T-helper 1 cell treated with Interleukin-12 subunit alpha and Interleukin-12 subunit beta and Interleukin-4 antibody, amounts not matched to agents 30 μg/mL and 1 μg/mL, for 36 hours (primary cell): ENCODE measurements at regions not wholly inside any gene's neighbourhood (a gene's known extent, or its start where the extent isn't known, plus 50 kb on each side); places are given as distances from the start of the nearest gene placed in this dataset.
"Not testable (repeated sequence)": the region's sequence is repeated elsewhere in the genome, so short reads cannot be mapped to it uniquely, and the experiment has no call there.

ENCODE experiments used
- H3K27ac Mint-ChIP-seq: one replicate; pipeline ENCODE4 v1.8.0; 2021; ENCODE audit warnings: mild to moderate bottlenecking, mixed read lengths
- H3K27me3 Mint-ChIP-seq: one replicate; pipeline ENCODE4 v1.8.0; 2021; ENCODE audit warnings: low read depth, mixed read lengths
- H3K36me3 Mint-ChIP-seq: one replicate; pipeline ENCODE4 v1.8.0; 2021; ENCODE audit warnings: low read depth, mixed read lengths
- H3K4me1 Mint-ChIP-seq: one replicate; pipeline ENCODE4 v1.8.0; 2021; ENCODE audit warnings: low read depth, mixed read lengths
- H3K4me3 Mint-ChIP-seq: one replicate; pipeline ENCODE4 v1.8.0; 2021; ENCODE audit warnings: mild to moderate bottlenecking, moderate library complexity, mixed read lengths
- H3K9me3 Mint-ChIP-seq: one replicate; pipeline ENCODE4 v1.8.0; 2021; ENCODE audit warnings: mixed read lengths

DNA sequence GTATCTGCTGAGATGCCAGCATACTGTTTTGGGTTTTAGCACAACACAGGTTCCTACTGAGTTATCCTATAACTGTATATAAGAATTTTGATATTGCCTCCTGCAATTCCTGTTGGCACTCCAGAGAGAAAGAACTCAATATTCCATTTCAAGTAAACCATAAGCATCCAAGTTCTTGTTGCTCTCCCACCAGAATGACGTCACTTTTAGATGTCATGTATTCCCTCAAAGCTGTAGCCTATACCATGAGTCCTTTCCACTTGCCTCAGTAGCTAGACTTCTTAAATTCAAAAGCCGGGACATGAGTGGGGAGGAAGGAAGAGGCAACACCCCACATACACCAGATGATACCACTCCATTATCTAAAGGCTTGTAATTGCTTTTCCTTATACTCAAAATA is 171.5 kb downstream of the ALDH8A1 start:
- Mint-ChIP-seq H3K9me3 (peaks cover 5% of the 10 kb centered on the region), H3K27ac (no peak overlapping the region), H3K4me1 (no peaks in the 10 kb centered on the region), H3K36me3 (no peaks in the 10 kb centered on the region), H3K4me3 (no peak overlapping the region), H3K27me3 (peaks cover 4% of the 10 kb centered on the region)

DNA sequence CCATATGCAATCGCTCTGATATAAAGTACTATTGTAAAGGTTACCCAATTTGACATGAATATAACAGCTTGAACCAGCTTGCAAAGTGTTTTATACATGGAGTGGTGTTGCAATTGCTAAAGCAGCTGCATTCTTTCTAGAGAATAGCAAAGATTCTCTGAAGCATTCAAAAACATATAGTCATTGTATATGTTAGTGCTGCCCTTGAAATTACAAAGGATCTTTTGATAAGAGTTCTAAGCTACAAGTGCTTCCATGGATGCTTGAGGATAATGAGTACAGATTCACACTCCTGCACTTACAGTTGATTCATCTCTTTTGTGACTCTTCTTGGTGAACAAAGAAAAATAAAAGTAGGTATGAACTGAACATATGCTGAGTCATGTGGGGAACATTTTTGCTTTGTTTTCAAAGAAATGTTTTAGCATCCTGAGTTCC is 175.7 kb downstream of the ALDH8A1 start:
- Mint-ChIP-seq H3K4me3 (no peak overlapping the region), H3K9me3 (no peaks in the 10 kb centered on the region), H3K27me3 (peaks cover 9% of the 10 kb centered on the region), H3K27ac (no peak overlapping the region), H3K4me1 (no peaks in the 10 kb centered on the region), H3K36me3 (no peaks in the 10 kb centered on the region)

DNA sequence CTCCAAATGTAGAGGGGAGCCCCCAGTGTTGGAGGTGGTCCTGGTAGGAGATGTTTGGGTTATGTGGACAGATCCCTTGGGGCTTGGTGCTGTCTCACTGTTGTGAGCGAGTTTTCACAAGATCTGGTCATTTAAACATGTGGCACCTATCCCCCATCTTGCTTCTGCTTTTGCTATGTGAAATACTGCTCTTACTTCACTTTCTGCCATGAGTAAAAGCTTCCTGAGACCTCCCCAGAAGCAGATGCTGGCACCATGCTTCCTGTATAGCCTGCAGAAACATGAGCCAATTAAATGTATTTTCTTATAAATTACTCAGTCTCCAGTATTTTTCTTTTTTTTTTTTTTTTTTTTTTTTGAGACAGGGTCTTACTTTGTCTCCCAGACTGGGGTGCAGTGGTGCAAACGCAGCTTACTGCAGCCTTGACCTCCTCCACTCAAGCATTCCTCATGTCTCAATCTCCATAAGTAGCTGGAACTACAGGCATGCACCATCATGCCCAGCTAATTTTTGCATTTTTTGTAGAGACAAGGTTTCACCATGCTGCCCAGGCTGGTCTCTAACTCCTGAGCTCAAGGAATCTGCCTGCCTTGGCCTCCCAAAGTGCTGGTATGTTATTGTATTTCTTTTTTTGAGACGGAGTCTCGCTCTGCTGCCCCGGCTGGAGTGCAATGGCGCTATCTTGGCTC is 177.1 kb downstream of the ALDH8A1 start:
- no peaks in the 10 kb centered on the region for H3K36me3 Mint-ChIP-seq
- H3K9me3 Mint-ChIP-seq: no peaks in the 10 kb centered on the region
- H3K27ac Mint-ChIP-seq: no peak overlapping the region
- no peak overlapping the region for H3K4me3 Mint-ChIP-seq
- H3K4me1 Mint-ChIP-seq: no peaks in the 10 kb centered on the region
- H3K27me3 Mint-ChIP-seq: peaks cover 20% of the 10 kb centered on the region

DNA sequence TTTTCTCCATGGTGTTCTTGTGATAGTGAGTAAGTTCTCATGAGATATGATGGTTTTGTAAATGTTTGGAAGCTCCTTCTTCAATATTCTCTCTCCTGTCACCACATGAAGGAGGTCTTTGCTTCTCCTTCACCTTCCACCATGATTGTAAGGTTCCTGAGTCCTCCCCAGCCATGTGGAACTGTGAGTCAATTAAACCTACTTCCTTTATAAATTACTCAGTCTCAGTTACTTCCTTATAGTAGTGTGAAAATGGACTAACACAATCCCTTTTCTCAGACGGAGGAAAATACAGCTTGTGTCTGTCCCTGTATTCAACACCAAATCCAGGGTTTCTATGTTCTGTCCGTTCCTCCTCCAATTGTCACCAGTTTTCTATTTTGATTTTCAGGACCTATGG is 181.0 kb downstream of the ALDH8A1 start:
- Mint-ChIP-seq H3K4me1 (no peaks in the 10 kb centered on the region), H3K27me3 (peaks cover 38% of the 10 kb centered on the region), H3K27ac (no peak overlapping the region)

DNA sequence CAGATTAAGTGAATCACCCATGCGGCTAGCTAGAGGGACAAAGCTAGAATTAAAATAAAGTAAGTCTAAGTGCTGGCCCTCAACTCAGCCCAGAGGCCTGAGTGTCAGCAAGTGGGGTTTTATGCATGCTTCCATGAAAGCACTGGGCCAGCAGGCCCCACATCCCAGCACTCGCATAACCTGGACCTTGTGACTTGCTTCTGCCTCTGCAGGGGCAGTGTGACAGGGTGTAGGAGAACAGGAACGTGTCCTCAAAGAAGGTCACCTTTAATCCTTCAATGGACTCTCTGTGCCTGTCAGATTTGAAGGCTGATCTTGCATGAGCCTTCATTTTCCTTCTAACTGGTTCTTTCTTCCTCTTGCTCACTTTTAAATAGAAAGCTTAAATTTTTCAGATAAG is 183.4 kb downstream of the ALDH8A1 start:
- H3K4me3 Mint-ChIP-seq: no peak overlapping the region
- H3K27ac Mint-ChIP-seq: no peak overlapping the region
- no peaks in the 10 kb centered on the region for H3K4me1 Mint-ChIP-seq
- H3K27me3 Mint-ChIP-seq: peaks cover 39% of the 10 kb centered on the region
- no peaks in the 10 kb centered on the region for H3K36me3 Mint-ChIP-seq
- H3K9me3 Mint-ChIP-seq: peaks cover 3% of the 10 kb centered on the region

More for the DNA sequence above, 181.0 kb downstream of the ALDH8A1 start:
- Mint-ChIP-seq H3K36me3 (no peaks in the 10 kb centered on the region), H3K4me3 (no peak overlapping the region), H3K9me3 (peaks cover 3% of the 10 kb centered on the region)

DNA sequence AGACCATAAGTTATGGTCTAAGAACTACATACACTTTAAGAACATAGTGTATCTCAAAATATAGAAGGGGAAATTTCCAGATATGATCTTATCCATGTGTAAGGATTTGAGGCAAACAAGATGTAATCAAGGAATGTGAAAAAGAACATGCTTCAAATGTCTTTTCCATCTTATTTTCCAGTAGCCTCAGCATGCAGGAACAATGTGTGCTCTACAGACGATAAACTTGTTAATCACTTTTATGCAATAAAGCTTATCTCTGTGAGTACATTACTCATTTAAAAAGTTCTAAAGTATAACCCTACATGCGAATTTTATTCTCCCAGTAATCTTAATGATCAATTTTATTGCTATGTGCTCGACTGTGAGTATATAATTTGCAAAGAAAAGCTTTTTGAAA is 185.2 kb downstream of the ALDH8A1 start:
- H3K4me1 Mint-ChIP-seq: no peaks in the 10 kb centered on the region
- no peak overlapping the region for H3K4me3 Mint-ChIP-seq
- no peak overlapping the region for H3K27ac Mint-ChIP-seq
- H3K36me3 Mint-ChIP-seq: no peaks in the 10 kb centered on the region
- H3K27me3 Mint-ChIP-seq: peaks cover 34% of the 10 kb centered on the region
- H3K9me3 Mint-ChIP-seq: peaks cover 3% of the 10 kb centered on the region

DNA sequence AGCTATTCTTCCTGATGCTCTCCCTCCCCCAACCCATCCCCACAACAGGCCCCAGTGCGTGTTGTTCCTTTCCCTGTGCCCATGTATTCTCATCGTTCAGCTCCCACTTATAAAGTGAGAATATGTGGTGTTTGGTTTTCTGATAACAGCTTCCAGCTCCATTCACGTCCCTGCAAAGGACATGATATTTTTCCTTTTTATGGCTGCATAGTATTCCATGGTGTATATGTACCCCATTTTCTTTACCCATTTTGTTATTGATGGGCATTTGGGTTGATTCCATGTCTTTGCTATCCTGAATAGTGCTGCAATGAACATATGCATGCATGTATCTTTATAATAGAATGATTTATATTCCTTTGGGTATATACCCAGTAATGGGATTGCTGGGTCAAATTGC is 186.3 kb downstream of the ALDH8A1 start:
- not testable (repeated sequence) for H3K9me3 Mint-ChIP-seq, H3K4me3 Mint-ChIP-seq, H3K36me3 Mint-ChIP-seq, H3K27ac Mint-ChIP-seq, H3K4me1 Mint-ChIP-seq
- H3K27me3 Mint-ChIP-seq: peaks cover 28% of the 10 kb centered on the region

DNA sequence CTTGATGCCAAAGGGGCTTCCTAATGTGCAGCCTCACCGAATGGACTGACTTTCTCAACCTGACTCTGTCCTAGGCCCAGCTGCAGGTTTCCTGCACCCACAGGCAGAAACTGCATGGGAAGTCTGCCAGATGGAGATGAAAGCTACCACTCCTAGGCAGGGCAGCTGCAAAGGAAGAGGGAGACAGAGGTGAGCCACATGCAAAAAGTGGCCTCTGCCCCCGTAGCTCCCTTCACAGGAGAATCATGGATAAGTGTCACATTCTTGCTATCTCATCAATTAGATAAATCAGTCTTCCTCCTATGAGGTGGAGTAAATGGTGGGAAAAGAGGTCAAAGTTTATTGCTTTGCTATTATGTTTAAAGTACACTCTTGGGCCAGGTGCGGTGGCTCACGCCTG is 191.3 kb downstream of the ALDH8A1 start:
- no peak overlapping the region for H3K27ac Mint-ChIP-seq
- H3K9me3 Mint-ChIP-seq: no peaks in the 10 kb centered on the region
- no peak overlapping the region for H3K4me3 Mint-ChIP-seq
- H3K4me1 Mint-ChIP-seq: no peaks in the 10 kb centered on the region
- H3K36me3 Mint-ChIP-seq: no peaks in the 10 kb centered on the region
- H3K27me3 Mint-ChIP-seq: peaks cover 4% of the 10 kb centered on the region

DNA sequence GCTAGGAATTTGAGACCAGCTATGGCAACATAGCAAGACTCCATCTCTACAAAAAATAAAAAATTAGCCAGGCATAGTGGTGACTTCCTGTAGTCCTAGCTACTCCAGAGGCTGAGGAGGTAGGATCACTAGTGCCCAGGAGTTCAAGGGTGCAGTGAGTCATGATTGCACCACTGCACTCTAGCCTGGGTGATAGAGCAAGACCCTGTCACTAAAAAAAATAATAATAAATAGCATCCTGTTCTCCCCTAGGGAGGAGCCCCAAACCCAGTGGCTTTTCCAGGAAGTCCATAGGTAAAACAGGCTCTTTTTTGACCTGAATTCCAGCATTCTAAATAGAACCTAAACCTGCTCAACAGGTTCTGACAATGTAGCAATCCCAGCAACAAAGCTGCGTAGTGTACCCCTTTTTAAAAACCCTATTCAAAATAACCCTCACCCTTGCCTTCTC is 192.0 kb downstream of the ALDH8A1 start:
- Mint-ChIP-seq H3K27ac (no peak overlapping the region), H3K27me3 (peaks cover 7% of the 10 kb centered on the region), H3K4me3 (no peak overlapping the region), H3K36me3 (no peaks in the 10 kb centered on the region), H3K9me3 (no peaks in the 10 kb centered on the region), H3K4me1 (no peaks in the 10 kb centered on the region)

DNA sequence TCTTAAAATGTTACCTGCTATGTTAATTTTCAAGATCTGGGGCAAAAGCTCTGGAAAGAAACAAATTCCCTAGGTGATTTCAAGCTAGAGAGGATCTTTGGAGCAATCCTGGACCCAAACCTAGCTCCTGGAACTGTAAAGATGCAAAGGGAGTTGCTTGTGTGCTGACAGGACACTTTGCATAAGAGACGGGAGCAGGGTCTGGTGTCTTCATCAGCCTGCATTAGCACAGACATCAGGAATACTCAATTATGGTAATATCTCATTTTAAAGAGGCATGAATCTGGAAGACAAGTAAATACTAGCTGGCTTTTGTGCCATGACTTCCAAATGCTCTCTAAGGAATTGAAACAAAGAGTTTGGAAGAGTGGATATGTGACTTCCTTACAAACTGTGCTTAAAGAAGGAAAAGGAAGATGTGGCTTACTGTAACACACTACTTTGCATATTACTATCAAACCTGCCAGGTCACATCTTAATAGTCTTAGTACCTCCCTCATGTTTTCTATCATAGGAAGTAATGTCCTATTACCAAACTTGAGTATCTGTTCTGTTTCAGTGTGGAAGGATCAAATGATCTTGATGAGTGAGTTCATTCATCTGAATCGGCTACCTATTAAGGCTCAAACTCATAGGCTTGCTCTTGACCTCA is 193.4 kb downstream of the ALDH8A1 start:
- Mint-ChIP-seq H3K4me1 (no peaks in the 10 kb centered on the region), H3K36me3 (no peaks in the 10 kb centered on the region), H3K27ac (no peak overlapping the region), H3K9me3 (no peaks in the 10 kb centered on the region), H3K27me3 (peaks cover 8% of the 10 kb centered on the region), H3K4me3 (no peak overlapping the region)

DNA sequence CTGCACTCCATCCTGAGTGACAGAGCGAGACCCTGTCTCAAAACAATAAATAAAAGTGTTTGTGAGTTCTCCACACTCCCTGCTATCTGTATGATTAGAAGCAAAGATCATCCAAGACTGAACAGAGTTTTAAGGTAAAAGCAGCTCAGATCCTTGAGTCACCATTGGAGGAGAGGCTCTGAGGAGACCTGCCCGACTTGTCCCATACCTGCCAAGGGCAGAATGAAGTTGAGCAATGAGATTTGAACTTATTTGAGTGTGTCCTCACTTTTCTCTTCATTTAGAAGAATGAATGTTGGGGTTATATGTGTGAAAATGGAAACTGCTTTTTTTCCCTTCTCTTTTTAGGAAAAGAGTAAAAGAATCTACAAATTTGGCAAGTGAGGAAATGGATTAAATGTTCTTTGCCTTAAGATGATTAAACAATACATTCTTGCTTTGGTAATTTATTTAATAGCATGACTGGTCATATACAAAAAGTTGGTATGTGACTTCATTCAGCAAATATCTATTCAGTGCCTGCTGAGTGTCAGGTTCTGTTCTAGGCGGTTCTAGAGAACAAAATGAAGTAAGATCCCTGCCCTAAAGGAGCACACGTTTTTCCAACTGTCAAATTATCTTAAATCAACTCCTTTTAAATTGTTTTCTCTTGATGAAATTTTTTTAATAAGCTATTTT is 195.7 kb downstream of the ALDH8A1 start:
- Mint-ChIP-seq H3K36me3 (no peaks in the 10 kb centered on the region), H3K4me1 (no peaks in the 10 kb centered on the region), H3K27me3 (peaks cover 8% of the 10 kb centered on the region), H3K4me3 (no peak overlapping the region), H3K27ac (no peak overlapping the region), H3K9me3 (no peaks in the 10 kb centered on the region)

DNA sequence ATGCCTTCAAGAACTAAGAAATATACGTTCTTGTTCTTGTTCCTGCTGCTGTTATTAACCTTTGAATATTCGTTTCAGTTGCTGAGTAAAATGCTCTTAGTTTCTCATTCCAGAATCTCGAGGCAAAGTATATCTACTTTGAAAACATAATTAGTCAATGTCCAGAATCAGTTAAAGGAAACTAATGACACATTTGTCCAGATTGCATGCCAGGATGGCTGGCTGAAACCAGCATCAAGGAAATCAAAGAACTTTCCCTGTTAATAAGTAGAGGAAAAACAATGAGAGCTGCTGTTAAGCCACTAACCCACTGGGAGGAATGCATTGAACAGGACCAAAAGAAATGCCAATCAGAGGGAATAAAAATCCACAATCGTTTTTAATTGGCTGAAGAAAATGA is 196.9 kb downstream of the ALDH8A1 start:
- no peak overlapping the region for H3K27ac Mint-ChIP-seq
- H3K4me1 Mint-ChIP-seq: no peaks in the 10 kb centered on the region
- no peaks in the 10 kb centered on the region for H3K36me3 Mint-ChIP-seq
- H3K9me3 Mint-ChIP-seq: no peaks in the 10 kb centered on the region
- peaks cover 8% of the 10 kb centered on the region for H3K27me3 Mint-ChIP-seq
- no peak overlapping the region for H3K4me3 Mint-ChIP-seq

DNA sequence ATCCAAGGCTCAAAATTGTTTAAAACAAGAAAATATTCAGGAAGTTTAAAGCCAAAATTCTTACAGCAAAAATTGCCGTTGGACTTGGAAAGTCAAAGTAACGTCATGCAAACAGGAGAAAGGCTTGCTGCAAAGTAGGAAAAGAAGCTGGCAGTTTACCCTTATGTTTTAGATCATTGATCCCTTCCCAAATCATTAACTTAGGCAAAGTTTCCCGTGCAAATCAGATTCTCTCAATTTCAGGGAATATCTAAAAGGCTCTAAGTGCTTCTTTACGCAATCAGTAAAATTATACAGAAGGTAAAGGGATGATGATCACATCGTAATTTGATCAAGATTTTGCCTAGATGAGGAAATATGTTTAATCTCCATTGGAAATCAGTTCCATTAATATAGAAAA is 197.5 kb downstream of the ALDH8A1 start:
- no peak overlapping the region for H3K4me3 Mint-ChIP-seq
- H3K36me3 Mint-ChIP-seq: no peaks in the 10 kb centered on the region
- no peak overlapping the region for H3K27ac Mint-ChIP-seq
- H3K4me1 Mint-ChIP-seq: no peaks in the 10 kb centered on the region
- no peaks in the 10 kb centered on the region for H3K9me3 Mint-ChIP-seq
- H3K27me3 Mint-ChIP-seq: peaks cover 8% of the 10 kb centered on the region

DNA sequence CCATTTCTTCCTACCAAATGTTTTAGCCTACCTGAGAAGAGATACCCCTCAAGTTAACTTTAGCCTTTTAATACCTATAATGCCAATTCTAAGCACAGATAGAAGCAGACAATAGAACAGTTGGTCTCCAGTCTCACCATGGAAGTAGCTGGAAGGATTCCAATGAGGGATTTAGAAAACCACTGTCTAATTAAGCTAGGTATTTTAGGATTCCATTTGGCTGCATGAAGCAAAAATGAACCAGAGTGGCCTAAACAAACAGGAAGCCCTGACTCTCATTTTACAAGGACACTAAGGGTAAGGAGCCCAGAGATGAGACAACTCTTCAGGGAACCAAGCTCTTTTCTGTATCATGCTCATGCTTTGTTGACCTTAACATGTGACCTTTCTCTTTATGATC is 199.2 kb downstream of the ALDH8A1 start:
- Mint-ChIP-seq H3K27me3 (peaks cover 16% of the 10 kb centered on the region), H3K36me3 (no peaks in the 10 kb centered on the region), H3K9me3 (no peaks in the 10 kb centered on the region), H3K4me3 (no peak overlapping the region), H3K27ac (no peak overlapping the region), H3K4me1 (no peaks in the 10 kb centered on the region)

DNA sequence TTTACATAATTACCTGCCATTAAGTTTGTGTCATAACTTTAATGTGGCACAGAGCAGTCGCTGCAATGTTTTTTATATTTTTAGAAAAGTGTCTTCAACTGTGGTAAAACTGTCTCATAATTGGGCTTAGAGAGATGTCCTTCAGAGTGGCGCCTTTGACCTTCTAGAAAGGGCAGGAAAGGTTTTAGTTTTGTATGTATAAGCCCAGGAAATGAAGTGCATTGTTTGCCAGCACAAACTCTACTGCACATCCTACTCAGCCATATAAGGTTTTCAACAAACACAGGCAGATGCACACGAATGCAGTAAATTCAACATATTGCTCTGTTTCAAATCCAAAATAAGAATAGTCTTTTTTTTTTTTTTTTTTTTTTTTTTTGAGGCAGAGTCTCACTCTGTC is 201.4 kb downstream of the ALDH8A1 start:
- Mint-ChIP-seq H3K4me3 (no peak overlapping the region), H3K4me1 (no peaks in the 10 kb centered on the region), H3K27ac (no peak overlapping the region), H3K9me3 (no peaks in the 10 kb centered on the region), H3K27me3 (peaks cover 19% of the 10 kb centered on the region), H3K36me3 (no peaks in the 10 kb centered on the region)
